Adrenal gland (tissue), 5 donors: ENCODE measurements at regions not wholly inside any gene's neighbourhood (a gene's known extent, or its start where the extent isn't known, plus 50 kb on each side); places are given as distances from the start of the nearest gene placed in this dataset.

Source experiments
- POLR2A ChIP-seq, 2 donors: fragments of 450-650 bp; IDR thresholded peaks; one replicate each; pipeline ENCODE4 v1.6.1; 2017; ENCODE audit warnings: antibody characterized with exemption in 2 of 2, mild to moderate bottlenecking in 2 of 2, moderate library complexity in 1 of 2
- TF ChIP-seq, protein P1 (sequence below), 6 experiments: fragments of 450-650 bp in 4 of 6; fragments of 200-600 bp in 2 of 6; sonication (generic) in 1 of 6; IDR thresholded peaks; 1 replicate in 5 of 6; 2 replicates in 1 of 6; pipeline versions ENCODE4 v1.5.1 to v1.8.0; 2016 to 2021; ENCODE audit warnings: antibody characterized with exemption in 6 of 6, mild to moderate bottlenecking in 2 of 6, moderate library complexity in 1 of 6
- donor health status: DM: no; HTN: no; CAD: no.

DNA sequence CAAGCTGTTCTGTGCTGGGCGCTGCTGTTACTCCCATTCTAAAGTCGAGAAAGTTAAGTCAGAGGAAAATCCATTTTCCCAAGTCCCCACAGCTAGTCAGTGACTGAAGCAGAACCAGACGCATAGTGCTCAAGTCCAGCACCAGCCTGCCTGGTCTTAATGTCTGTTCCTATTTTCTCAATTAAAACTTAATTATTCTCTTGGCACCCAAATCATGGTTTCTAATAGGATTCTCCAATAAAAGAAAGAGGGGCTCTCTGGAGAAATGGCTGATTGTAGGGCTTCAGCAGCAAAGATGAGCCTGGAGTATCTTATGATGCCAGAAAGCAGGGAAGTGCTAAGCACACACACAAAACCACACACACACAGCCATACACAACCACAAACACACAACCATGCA lies 531.0 kb upstream of the SALL3 start:
- TF ChIP-seq, protein P1, sequence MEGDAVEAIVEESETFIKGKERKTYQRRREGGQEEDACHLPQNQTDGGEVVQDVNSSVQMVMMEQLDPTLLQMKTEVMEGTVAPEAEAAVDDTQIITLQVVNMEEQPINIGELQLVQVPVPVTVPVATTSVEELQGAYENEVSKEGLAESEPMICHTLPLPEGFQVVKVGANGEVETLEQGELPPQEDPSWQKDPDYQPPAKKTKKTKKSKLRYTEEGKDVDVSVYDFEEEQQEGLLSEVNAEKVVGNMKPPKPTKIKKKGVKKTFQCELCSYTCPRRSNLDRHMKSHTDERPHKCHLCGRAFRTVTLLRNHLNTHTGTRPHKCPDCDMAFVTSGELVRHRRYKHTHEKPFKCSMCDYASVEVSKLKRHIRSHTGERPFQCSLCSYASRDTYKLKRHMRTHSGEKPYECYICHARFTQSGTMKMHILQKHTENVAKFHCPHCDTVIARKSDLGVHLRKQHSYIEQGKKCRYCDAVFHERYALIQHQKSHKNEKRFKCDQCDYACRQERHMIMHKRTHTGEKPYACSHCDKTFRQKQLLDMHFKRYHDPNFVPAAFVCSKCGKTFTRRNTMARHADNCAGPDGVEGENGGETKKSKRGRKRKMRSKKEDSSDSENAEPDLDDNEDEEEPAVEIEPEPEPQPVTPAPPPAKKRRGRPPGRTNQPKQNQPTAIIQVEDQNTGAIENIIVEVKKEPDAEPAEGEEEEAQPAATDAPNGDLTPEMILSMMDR (IDR thresholded peaks at IDR 0.05): no peak
- TF ChIP-seq POLR2A (IDR thresholded peaks at IDR 0.05): no peak
